HCT116 (cell line): ENCODE measurements at regions not wholly inside any gene's neighbourhood (a gene's known extent, or its start where the extent isn't known, plus 50 kb on each side); places are given as distances from the start of the nearest gene placed in this dataset.

Source experiments
- ATAC-seq: fragments of 200-7000 bp; cut with Tn5 transposase; 2 replicates; pipeline ENCODE4 v1.9.1; 2020; ENCODE audit warnings: mild to moderate bottlenecking, moderate library complexity
- BruUV-seq: library from RNA; stranded (reverse); fragments of 400-500 nt; replicated peaks from 2 replicates; lab custom pipeline; 2021; lab: Mats Ljungman, UMichigan
- CTCF ChIA-PET: fragments of 300-600 bp; sonication (Branson Sonifier 250); formaldehyde crosslinking; loops from one replicate; lab custom pipeline; 2021; ENCODE audit warnings: antibody characterized with exemption; lab: Charles Lee
- POLR2A ChIA-PET: fragments of 300-600, 350-600 bp; sonication (Branson Sonifier 250); formaldehyde crosslinking; loops from one replicate; lab custom pipeline; 2021; ENCODE audit warnings: antibody characterized with exemption; lab: Charles Lee
- RAD21 ChIA-PET, 2 experiments: fragments of 300-600 bp; sonication (Branson Sonifier 250); formaldehyde crosslinking; loops; one replicate each; lab custom pipeline; 2023; ENCODE audit warnings: low total read pairs in 2 of 2; ENCODE audit not compliant: uncharacterized antibody in 2 of 2, unreplicated experiment in 2 of 2, low non-redundant PET in 1 of 2; lab: Charles Lee
- DNase-seq: peaks from one replicate; pipeline ENCODE4 v3.0.0-alpha.2; 2010; ENCODE audit warnings: low read depth, low spot score
- H2AFZ ChIP-seq: fragments of 200-600 bp; shearing (Covaris generic), sonication (generic); 2 replicates; pipeline ENCODE4 v1.6.1; 2017; ENCODE audit warnings: low read depth, mixed run types, mixed read lengths, antibody characterized with exemption, low read length; ENCODE audit not compliant: poor library complexity, severe bottlenecking
- H3K27ac ChIP-seq: 2 replicates; pipeline ENCODE4 v1.5.1; 2012; ENCODE audit warnings: low read depth, low read length
- H3K27me3 ChIP-seq: fragments of 200-600 bp; sonication (generic); 2 replicates; pipeline ENCODE4 v1.6.1; 2016; ENCODE audit warnings: mixed run types, low read length, mixed read lengths; ENCODE audit not compliant: insufficient read depth
- H3K36me3 ChIP-seq, 2 experiments: fragments of 200-500 bp in 1 of 2; fragments of 200-600 bp in 1 of 2; sonication (Bioruptor generic) in 1 of 2; sonication (generic) in 1 of 2; 2 replicates each; pipeline versions ENCODE4 v1.5.1 to v1.6.1; 2014 to 2016; ENCODE audit warnings: low read length in 2 of 2, inconsistent platforms in 1 of 2, mixed read lengths in 1 of 2, mixed run types in 1 of 2; ENCODE audit not compliant: insufficient read depth in 2 of 2, control insufficient read depth in 1 of 2
- H3K4me1 ChIP-seq, 2 experiments: fragments of 200-600 bp in 1 of 2; sonication (generic) in 1 of 2; 2 replicates each; pipeline versions ENCODE4 v1.5.1 to v1.6.1; 2012 to 2017; ENCODE audit warnings: low read length in 2 of 2, inconsistent platforms in 1 of 2, mild to moderate bottlenecking in 1 of 2, mixed read lengths in 1 of 2, mixed run types in 1 of 2, moderate library complexity in 1 of 2; ENCODE audit not compliant: insufficient read depth in 2 of 2, control insufficient read depth in 1 of 2
- H3K4me2 ChIP-seq: fragments of 200-600 bp; sonication (generic); 2 replicates; pipeline ENCODE4 v1.6.1; 2017; ENCODE audit warnings: mixed run types, low read length, mixed read lengths
- H3K4me3 ChIP-seq, 2 experiments: fragments of 200-600 bp in 1 of 2; sonication (generic) in 1 of 2; replicated peaks in 1 of 2; 2 replicates each; pipeline ENCODE4 v1.5.1; 2011 to 2016; ENCODE audit warnings: low read length in 2 of 2, control low read depth in 1 of 2, low read depth in 1 of 2, mild to moderate bottlenecking in 1 of 2, mixed read lengths in 1 of 2, mixed run types in 1 of 2
- H3K79me2 ChIP-seq: fragments of 200-600 bp; sonication (generic); 2 replicates; pipeline ENCODE4 v1.6.1; 2017; ENCODE audit warnings: mild to moderate bottlenecking, mixed run types, low read length, moderate library complexity, mixed read lengths; ENCODE audit not compliant: insufficient read depth
- H3K9ac ChIP-seq: fragments of 200-600 bp; sonication (generic); 2 replicates; pipeline ENCODE4 v1.6.1; 2016; ENCODE audit warnings: low read length, mixed read lengths
- H3K9me2 ChIP-seq: fragments of 200-600 bp; sonication (generic), shearing (Covaris generic); 2 replicates; pipeline ENCODE4 v1.6.1; 2017; ENCODE audit warnings: mixed run types, mild to moderate bottlenecking, moderate library complexity; ENCODE audit not compliant: insufficient read depth
- H3K9me3 ChIP-seq, 2 experiments: fragments of 200-500 bp in 1 of 2; fragments of 200-600 bp in 1 of 2; sonication (Bioruptor generic) in 1 of 2; sonication (generic) in 1 of 2; 2 replicates each; pipeline ENCODE4 v1.6.1; 2014 to 2017; ENCODE audit warnings: low read length in 2 of 2, mixed read lengths in 2 of 2, inconsistent platforms in 1 of 2, low read depth in 1 of 2, mild to moderate bottlenecking in 1 of 2, mixed run types in 1 of 2, moderate library complexity in 1 of 2; ENCODE audit not compliant: control insufficient read depth in 1 of 2, insufficient read depth in 1 of 2
- H4K20me1 ChIP-seq: fragments of 200-600 bp; sonication (generic), shearing (Covaris generic); 2 replicates; pipeline ENCODE4 v1.6.1; 2017; ENCODE audit warnings: mixed run types, mild to moderate bottlenecking, moderate library complexity; ENCODE audit not compliant: insufficient read depth
- CBX3 ChIP-seq: IDR thresholded peaks from 2 replicates; pipeline ENCODE4 v1.6.1; 2012; ENCODE audit warnings: low read depth
- ELF1 ChIP-seq: IDR thresholded peaks from 2 replicates; pipeline ENCODE4 v1.6.1; 2012; ENCODE audit warnings: low read depth, borderline replicate concordance
- EZH2 ChIP-seq: fragments of 200-600 bp; sonication (generic); IDR thresholded peaks from 2 replicates; pipeline ENCODE4 v1.6.1; 2017; ENCODE audit warnings: antibody characterized with exemption, mixed run types
- EZH2phosphoT487 ChIP-seq: fragments of 200-600 bp; IDR thresholded peaks from 2 replicates; pipeline ENCODE4 v1.6.1; 2018; ENCODE audit warnings: antibody characterized with exemption, borderline replicate concordance
- FOSL1 ChIP-seq: IDR thresholded peaks from 2 replicates; pipeline ENCODE4 v1.6.1; 2012; ENCODE audit warnings: low read depth
- POLR2A ChIP-seq: IDR thresholded peaks from 2 replicates; pipeline ENCODE4 v1.7.0; 2011; ENCODE audit warnings: borderline replicate concordance; ENCODE audit not compliant: insufficient read depth, insufficient read length; ENCODE audit errors: extremely low read depth
- POLR2AphosphoS5 ChIP-seq: IDR thresholded peaks from 2 replicates; pipeline ENCODE4 v1.6.1; 2011; ENCODE audit warnings: mild to moderate bottlenecking, low read depth, low read length, moderate library complexity
- RAD21 ChIP-seq: IDR thresholded peaks from 2 replicates; pipeline ENCODE4 v1.6.1; 2012; ENCODE audit warnings: low read depth, mild to moderate bottlenecking
- SP1 ChIP-seq: IDR thresholded peaks from 2 replicates; pipeline ENCODE4 v1.6.1; 2012; ENCODE audit warnings: low read depth
- ZFX ChIP-seq: fragments of 450-650 bp; IDR thresholded peaks from 2 replicates; pipeline ENCODE4 v1.6.1; 2017
- intact Hi-C: fragments of 100-400 bp; cut with micrococcal nuclease; formaldehyde crosslinking; loops from 2 replicates; pipeline ENCODE4 v1.10.0; 2022
- TF ChIP-seq, protein P1 (sequence below): IDR thresholded peaks from 2 replicates; pipeline ENCODE4 v1.6.1; 2012
- TF ChIP-seq, protein P2 (sequence below), 3 experiments: fragments of 200-600 bp in 1 of 3; sonication (generic) in 1 of 3; IDR thresholded peaks in 2 of 3; conservative IDR thresholded peaks in 1 of 3; 2 replicates each; pipeline ENCODE4 v1.5.1; 2012 to 2017; ENCODE audit warnings: low read depth in 2 of 3, low read length in 2 of 3, antibody characterized with exemption in 1 of 3, borderline replicate concordance in 1 of 3, control low read depth in 1 of 3, mild to moderate bottlenecking in 1 of 3, mixed read lengths in 1 of 3, mixed run types in 1 of 3, moderate library complexity in 1 of 3; ENCODE audit not compliant: insufficient read depth in 1 of 3
- TF ChIP-seq, protein P3 (sequence below): IDR thresholded peaks from 2 replicates; pipeline ENCODE4 v1.6.1; 2012; ENCODE audit warnings: low read depth

DNA sequence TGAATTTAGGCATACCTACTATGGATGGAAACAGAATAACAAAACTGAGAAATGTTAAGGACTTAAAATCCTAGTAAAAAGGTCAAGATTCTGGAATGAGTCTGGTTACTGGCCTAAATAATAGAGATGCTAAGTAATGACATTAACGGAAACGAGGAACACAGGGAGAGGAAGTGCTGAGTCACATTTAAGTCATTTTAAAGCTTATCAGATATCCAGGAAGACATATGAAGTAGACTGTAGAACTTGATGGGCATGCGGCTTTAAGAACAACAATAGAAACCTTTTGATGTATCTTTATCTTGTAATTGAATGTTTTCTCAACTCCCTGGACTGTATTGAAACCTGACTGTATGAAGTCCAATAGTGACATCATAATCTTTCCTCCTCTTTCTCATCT lies 1251.4 kb upstream of the CDH6 start:
- TF ChIP-seq POLR2A, result no peak
- no peak for TF ChIP-seq RAD21
- TF ChIP-seq, protein P1, sequence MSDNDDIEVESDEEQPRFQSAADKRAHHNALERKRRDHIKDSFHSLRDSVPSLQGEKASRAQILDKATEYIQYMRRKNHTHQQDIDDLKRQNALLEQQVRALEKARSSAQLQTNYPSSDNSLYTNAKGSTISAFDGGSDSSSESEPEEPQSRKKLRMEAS, result no peak
- TF ChIP-seq ELF1, result no peak
- no peak for TF ChIP-seq POLR2AphosphoS5
- no peak for TF ChIP-seq EZH2phosphoT487
- TF ChIP-seq CBX3, result no peak
- no peak for TF ChIP-seq SP1
- TF ChIP-seq EZH2, result no peak
- TF ChIP-seq, protein P2, sequence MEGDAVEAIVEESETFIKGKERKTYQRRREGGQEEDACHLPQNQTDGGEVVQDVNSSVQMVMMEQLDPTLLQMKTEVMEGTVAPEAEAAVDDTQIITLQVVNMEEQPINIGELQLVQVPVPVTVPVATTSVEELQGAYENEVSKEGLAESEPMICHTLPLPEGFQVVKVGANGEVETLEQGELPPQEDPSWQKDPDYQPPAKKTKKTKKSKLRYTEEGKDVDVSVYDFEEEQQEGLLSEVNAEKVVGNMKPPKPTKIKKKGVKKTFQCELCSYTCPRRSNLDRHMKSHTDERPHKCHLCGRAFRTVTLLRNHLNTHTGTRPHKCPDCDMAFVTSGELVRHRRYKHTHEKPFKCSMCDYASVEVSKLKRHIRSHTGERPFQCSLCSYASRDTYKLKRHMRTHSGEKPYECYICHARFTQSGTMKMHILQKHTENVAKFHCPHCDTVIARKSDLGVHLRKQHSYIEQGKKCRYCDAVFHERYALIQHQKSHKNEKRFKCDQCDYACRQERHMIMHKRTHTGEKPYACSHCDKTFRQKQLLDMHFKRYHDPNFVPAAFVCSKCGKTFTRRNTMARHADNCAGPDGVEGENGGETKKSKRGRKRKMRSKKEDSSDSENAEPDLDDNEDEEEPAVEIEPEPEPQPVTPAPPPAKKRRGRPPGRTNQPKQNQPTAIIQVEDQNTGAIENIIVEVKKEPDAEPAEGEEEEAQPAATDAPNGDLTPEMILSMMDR (IDR thresholded peaks at IDR 0.05 in 2 of 3, conservative IDR thresholded peaks at IDR 0.05 in 1 of 3; ENCODE audit: borderline replicate concordance in 1 of 3, insufficient read depth in 1 of 3, low read depth in 2 of 3, low read length in 2 of 3), result no peak
- no peak for TF ChIP-seq ZFX
- TF ChIP-seq FOSL1, result no peak
- TF ChIP-seq, protein P3, sequence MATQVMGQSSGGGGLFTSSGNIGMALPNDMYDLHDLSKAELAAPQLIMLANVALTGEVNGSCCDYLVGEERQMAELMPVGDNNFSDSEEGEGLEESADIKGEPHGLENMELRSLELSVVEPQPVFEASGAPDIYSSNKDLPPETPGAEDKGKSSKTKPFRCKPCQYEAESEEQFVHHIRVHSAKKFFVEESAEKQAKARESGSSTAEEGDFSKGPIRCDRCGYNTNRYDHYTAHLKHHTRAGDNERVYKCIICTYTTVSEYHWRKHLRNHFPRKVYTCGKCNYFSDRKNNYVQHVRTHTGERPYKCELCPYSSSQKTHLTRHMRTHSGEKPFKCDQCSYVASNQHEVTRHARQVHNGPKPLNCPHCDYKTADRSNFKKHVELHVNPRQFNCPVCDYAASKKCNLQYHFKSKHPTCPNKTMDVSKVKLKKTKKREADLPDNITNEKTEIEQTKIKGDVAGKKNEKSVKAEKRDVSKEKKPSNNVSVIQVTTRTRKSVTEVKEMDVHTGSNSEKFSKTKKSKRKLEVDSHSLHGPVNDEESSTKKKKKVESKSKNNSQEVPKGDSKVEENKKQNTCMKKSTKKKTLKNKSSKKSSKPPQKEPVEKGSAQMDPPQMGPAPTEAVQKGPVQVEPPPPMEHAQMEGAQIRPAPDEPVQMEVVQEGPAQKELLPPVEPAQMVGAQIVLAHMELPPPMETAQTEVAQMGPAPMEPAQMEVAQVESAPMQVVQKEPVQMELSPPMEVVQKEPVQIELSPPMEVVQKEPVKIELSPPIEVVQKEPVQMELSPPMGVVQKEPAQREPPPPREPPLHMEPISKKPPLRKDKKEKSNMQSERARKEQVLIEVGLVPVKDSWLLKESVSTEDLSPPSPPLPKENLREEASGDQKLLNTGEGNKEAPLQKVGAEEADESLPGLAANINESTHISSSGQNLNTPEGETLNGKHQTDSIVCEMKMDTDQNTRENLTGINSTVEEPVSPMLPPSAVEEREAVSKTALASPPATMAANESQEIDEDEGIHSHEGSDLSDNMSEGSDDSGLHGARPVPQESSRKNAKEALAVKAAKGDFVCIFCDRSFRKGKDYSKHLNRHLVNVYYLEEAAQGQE, result no peak

More for the DNA sequence above, 1251.4 kb upstream of the CDH6 start:
- ChIA-PET POLR2A (no interaction called here), CTCF (no interaction called here), RAD21 (no interaction called here)
- H4K20me1 ChIP-seq, result no peaks in the 10 kb centered on the region
- no TSS peak for BruUV-seq
- no peaks in the 10 kb centered on the region for H3K36me3 ChIP-seq
- no peak for ATAC-seq
- H2AFZ ChIP-seq, result no peak overlapping the region
- H3K9ac ChIP-seq, result no peak overlapping the region
- no peaks in the 10 kb centered on the region for H3K79me2 ChIP-seq
- H3K27ac ChIP-seq, result no peak overlapping the region
- no peak overlapping the region for H3K4me3 ChIP-seq
- no peaks in the 10 kb centered on the region for H3K4me1 ChIP-seq
- H3K9me2 ChIP-seq, result no peaks in the 10 kb centered on the region
- no peak overlapping the region for H3K4me2 ChIP-seq
- DNase-seq, result no peak
- H3K9me3 ChIP-seq, result peaks cover 0 to 5% of the 10 kb centered on the region in 2 experiments; a peak in 3 of 4 replicates
- intact Hi-C loops, result no loop called here
- H3K27me3 ChIP-seq, result no peaks in the 10 kb centered on the region
